ENCODE measurements at regions not wholly inside any gene's neighbourhood (a gene's known extent, or its start where the extent isn't known, plus 50 kb on each side); places are given as distances from the start of the nearest gene placed in this dataset.
"Not testable (repeated sequence)": the region's sequence is repeated elsewhere in the genome, so short reads cannot be mapped to it uniquely, and the experiment has no call there.

DNA sequence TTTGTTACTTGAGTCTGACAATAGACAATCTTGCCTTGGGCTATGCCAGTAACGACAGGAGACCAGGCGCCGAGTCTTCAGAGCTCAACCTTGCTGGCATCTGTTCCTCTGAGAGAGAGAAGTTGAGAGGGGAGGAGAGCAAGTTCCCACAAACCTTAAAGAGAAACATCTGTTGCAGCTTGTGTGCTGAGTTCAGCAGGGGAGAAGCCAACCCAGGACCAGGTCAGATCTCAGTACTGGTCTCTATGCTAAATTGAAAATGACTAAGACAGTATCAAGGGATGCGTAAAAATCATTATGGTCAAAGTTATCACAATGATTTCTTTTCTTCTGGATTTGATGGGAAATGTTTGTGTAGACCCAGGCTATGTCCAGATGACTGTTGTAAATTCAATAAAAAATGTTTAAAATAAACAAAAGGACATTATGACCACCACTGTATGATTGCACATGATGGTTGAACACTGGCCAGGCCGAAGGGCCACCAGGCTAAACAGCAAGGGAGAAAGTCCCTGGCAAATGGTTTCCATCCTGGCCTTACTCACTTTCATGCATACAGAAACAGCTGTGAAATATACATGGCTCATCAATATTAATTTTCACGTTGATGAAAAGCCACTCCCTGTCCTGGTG, 100.3 kb upstream of the PMAIP1 start:
- DNase-seq, result no peak

DNA sequence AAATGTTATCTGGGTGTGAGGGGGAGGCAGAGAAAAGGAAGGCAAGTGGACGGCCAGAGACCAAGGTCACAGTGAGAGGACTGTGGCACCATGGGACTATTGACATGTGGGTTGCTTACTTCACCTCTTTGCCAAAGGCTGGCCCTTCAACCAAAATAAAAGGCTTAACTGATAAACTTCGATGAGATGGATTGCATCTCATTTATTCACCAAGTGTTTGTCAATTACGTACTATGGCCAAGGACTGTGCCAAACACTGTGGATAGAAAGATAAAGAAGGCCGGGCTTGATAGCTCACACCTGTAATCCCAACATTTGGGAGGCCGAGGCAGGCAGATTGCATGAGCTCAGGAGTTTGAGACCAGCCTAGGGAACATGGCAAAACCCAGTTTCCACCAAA, 98.7 kb upstream of the CCBE1 start:
- no peak for DNase-seq

- DNase-seq, result no peak
Measured at GRCh38 chr18:59792353-59792752, 95.1 kb upstream of the CCBE1 start.

- not testable (repeated sequence) for DNase-seq
Measured at GRCh38 chr18:59790346-59790936, 93.2 kb upstream of the CCBE1 start.

GRCh38 chr18:59788791-59789106, 91.5 kb upstream of the CCBE1 start:
- no peak for DNase-seq

DNA sequence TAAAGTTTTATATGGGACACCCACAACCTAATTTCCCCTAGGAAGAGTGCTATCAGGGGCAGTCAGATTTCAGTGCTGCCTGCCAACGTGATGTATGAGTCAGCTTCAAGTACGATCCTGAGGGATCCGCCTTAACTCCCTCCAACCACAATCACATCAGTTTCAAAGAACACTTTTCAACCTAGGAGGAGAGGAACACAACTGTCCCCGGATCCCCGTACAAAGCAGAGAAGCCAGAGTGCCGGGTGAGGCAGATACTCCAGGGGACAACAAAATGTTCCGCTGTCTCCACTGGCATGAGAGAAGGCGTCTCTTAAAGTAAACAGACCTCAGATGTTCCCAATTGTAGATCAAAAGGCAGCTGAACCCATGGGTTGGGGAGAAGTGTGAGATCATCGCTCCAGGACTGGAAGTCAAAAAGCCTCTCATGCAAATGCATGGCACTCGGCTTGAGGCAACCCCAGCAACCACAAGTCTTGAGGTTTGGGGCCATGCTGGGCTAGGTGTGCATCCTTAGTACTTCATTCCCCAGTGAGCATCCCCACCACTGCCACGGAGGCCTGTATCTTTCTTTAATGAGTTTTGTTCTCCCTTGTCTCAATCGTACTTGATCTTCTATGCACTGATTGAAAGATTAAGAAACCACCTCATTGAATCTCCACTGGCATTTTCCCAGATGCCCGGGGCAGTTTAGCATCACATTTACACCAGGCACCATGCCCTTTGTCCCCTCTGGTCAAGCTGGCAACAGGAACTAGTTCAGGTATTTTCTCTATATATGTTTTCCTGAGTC, 91.0 kb upstream of the CCBE1 start:
- no peak for DNase-seq

DNA sequence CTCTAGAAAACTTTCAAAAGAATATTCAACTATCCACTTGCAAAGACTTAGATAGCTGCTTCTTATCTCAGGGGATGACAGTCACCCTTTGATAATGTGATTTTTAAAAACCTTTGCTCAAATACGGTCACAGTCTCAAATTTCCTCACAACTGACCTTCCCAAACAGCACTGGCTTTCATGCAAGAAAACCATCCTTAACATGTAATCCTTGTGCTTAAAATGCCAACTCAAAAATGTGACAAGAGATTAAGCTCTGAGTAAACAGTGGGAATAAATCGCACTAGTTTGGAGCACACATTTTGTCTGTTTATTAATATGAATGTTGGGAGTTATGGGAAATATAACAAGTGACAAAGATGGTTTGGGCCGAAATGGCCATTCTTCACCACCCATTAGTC, 87.5 kb upstream of the CCBE1 start:
- no peak for DNase-seq

GRCh38 chr18:59783138-59783537, 85.9 kb upstream of the CCBE1 start:
- DNase-seq, result no peak

GRCh38 chr18:59779979-59780378, 82.8 kb upstream of the CCBE1 start:
- DNase-seq, result no peak

- no peak for DNase-seq
Measured at GRCh38 chr18:59778434-59778833, 81.2 kb upstream of the CCBE1 start.

DNA sequence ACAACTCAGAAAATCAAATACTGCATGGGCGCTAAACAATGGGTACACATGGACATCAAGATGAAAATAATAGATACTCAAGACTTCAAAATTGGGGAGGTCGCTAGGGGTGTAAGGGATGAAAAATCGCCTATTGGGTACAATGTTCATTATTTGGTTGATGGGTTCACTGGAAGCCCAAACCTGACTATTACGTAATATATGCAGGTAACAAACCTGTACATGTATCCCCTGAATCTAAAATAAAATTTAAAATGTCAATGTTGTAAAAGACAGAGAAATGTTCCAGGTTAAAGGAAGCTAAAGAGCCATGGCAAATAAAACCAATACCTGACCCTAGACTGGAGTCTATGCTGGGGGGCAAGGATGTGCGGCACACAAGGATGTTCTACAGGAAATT, 80.4 kb upstream of the CCBE1 start:
- DNase-seq, result no peak

GRCh38 chr18:59769129-59769865, 72.1 kb upstream of the CCBE1 start:
- DNase-seq, result no peak

DNA sequence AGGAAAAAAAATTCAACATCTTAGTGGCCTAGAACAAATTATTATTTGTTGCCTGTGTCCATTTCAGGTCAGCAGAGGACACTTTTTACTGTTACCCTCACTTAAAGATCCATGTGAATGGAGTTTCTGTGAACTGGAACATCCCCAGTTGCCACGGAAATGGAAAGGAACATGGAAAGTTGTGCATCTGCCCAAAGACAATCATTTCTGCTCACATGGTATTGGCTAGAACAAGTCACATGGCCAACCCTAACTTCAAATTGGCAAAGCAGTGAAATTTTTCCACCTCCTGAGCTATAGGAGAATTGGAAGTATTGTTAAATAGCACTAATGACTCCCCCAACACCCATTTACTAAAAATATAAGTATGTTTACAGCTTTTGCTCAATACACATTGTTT, 71.2 kb upstream of the CCBE1 start:
- no peak for DNase-seq

DNA sequence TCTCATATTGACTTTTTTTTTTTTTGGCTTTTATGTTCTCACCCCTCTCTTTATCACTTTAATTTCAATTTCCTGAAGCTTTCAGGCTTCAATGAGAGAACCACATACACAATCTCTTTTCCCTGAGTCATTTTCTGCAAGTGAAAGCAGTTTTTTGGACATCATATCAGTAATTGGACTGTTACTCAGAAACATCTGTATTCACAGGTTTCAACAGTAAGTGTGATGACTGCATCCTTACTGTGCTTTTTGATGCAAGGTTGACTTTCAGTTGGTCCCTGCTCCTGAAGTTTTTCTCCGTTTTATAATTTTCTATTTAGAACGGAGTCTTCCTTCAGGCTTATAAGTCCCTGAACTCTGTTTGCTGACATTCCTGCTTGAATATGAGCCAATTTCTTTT, 70.5 kb upstream of the CCBE1 start:
- DNase-seq, result no peak

DNA sequence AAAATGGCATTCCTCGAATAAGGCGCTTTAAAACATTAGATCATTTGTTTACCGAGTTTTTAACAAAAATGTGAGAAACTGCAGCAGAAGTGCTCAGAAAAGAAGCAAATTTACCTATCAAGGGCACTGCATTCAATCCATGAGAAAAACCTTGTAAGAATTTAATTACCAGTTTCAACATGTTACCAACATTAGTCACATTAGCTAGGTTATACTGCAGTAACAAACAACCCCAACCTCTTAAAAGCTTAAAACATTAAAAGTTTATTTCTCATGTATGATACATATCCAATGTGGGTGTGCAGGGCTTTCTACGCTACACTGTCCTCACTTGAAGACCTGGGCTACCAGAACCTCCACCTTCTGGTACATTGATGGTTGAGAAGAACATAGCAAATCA, 68.1 kb upstream of the CCBE1 start:
- no peak for DNase-seq

GRCh38 chr18:59764281-59764680, 67.1 kb upstream of the CCBE1 start:
- DNase-seq, result no peak

GRCh38 chr18:59763541-59764136, 66.4 kb upstream of the CCBE1 start:
- no peak for DNase-seq

- DNase-seq, result no peak
Measured at GRCh38 chr18:59760619-59761600, 63.7 kb upstream of the CCBE1 start.

GRCh38 chr18:59760212-59760611, 63.0 kb upstream of the CCBE1 start:
- DNase-seq, result no peak

- DNase-seq, result no peak
Measured at GRCh38 chr18:59758837-59759236, 61.6 kb upstream of the CCBE1 start.

DNA sequence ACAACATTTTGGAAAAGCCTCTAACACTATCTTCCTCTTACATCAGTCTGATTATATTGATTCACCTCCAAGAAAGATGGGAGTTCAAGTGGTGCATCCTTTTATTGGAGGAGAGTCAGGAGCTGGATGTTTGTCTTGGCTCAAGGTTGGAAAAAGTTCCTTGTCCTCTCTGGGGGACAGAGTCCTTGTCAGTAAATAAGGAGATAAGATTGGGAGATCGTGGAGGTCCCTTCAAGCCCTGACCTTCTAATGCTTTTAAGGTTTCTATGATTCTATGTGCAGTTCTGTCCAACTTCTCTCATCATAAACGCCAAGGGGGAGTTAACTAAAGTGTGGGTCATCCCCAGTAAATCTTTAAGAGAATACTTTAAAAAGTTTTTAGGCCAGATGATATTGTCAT, 60.9 kb upstream of the CCBE1 start:
- no peak for DNase-seq

GRCh38 chr18:59752666-59753065, 55.4 kb upstream of the CCBE1 start:
- DNase-seq, result no peak

Data from hippocampal formation (tissue), 2 donors.